Thoracic aorta (tissue), 2 donors: ENCODE measurements at regions not wholly inside any gene's neighbourhood (a gene's known extent, or its start where the extent isn't known, plus 50 kb on each side); places are given as distances from the start of the nearest gene placed in this dataset.
"Not testable (repeated sequence)": the region's sequence is repeated elsewhere in the genome, so short reads cannot be mapped to it uniquely, and the experiment has no call there.

Experiments
- ATAC-seq: fragments of 150-250 bp; one replicate; pipeline ENCODE4 v1.8.0; 2017; ENCODE audit warnings: low read depth; ENCODE audit not compliant: insufficient number of reproducible peaks, low FRiP score
- DNase-seq: peaks from one replicate; pipeline ENCODE4 v3.0.0-alpha.2; 2020; ENCODE audit warnings: low spot score
- H3K27ac ChIP-seq, 2 donors: fragments of 200-600 bp; sonication (generic); 1 replicate in 1 of 2; 2 replicates in 1 of 2; pipeline ENCODE4 v1.5.1; 2016; ENCODE audit warnings: mild to moderate bottlenecking in 2 of 2, moderate library complexity in 2 of 2
- H3K27me3 ChIP-seq: fragments of 200-600 bp; sonication (generic); replicated peaks from 2 replicates; pipeline ENCODE4 v1.6.0; 2016; ENCODE audit warnings: mild to moderate bottlenecking; ENCODE audit not compliant: insufficient read depth
- H3K36me3 ChIP-seq: fragments of 200-600 bp; sonication (generic); one replicate; pipeline ENCODE4 v1.5.1; 2016
- H3K4me1 ChIP-seq, 2 donors: fragments of 200-600 bp; sonication (generic); 1 replicate in 1 of 2; 2 replicates in 1 of 2; pipeline versions ENCODE4 v1.5.1 to v1.6.0; 2016; ENCODE audit warnings: low read depth in 2 of 2, mild to moderate bottlenecking in 1 of 2; ENCODE audit not compliant: control insufficient read depth in 1 of 2
- H3K4me3 ChIP-seq: fragments of 200-600 bp; sonication (generic); 2 replicates; pipeline ENCODE4 v1.5.1; 2016; ENCODE audit warnings: mild to moderate bottlenecking
- H3K9me3 ChIP-seq: fragments of 200-600 bp; sonication (generic); 2 replicates; pipeline ENCODE4 v1.5.1; 2016
- CTCF ChIP-seq: fragments of 200-600 bp; sonication (generic); IDR thresholded peaks from one replicate; pipeline ENCODE4 v1.5.1; 2019; ENCODE audit warnings: antibody characterized with exemption

- Histone ChIP-seq H3K36me3 (no peaks in the 10 kb centered on the region), H3K27me3 (no peaks in the 10 kb centered on the region), H3K9me3 (peaks cover 8% of the 10 kb centered on the region), H3K27ac (no peak overlapping the region), H3K4me1 (no peaks in the 10 kb centered on the region), H3K4me3 (no peak overlapping the region)
- TF ChIP-seq CTCF, result no peak
- ATAC-seq, result no peak
- no peak for DNase-seq
Observed at GRCh38 chr6:19578481-19578880, 258.7 kb upstream of the ID4 start.

- DNase-seq, H3K4me1 ChIP-seq, H3K4me3 ChIP-seq, H3K27me3 ChIP-seq, H3K36me3 ChIP-seq, H3K27ac ChIP-seq, H3K9me3 ChIP-seq, ATAC-seq: not testable (repeated sequence)
Observed at GRCh38 chr6:19584207-19584606, 253.0 kb upstream of the ID4 start.

- Histone ChIP-seq H3K36me3 (no peaks in the 10 kb centered on the region), H3K27ac (no peak overlapping the region), H3K4me1 (no peaks in the 10 kb centered on the region), H3K4me3 (no peak overlapping the region), H3K27me3 (no peaks in the 10 kb centered on the region), H3K9me3 (no peaks in the 10 kb centered on the region)
- ATAC-seq (no peak), DNase-seq (no peak)
- no peak for TF ChIP-seq CTCF
Observed at GRCh38 chr6:19587238-19587942, 249.8 kb upstream of the ID4 start.

- H3K36me3 ChIP-seq, result no peaks in the 10 kb centered on the region
- no peaks in the 10 kb centered on the region for H3K9me3 ChIP-seq
- no peak for TF ChIP-seq CTCF
- ATAC-seq (no peak), DNase-seq (no peak)
- H3K4me3 ChIP-seq, result no peak overlapping the region
- no peaks in the 10 kb centered on the region for H3K4me1 ChIP-seq
- H3K27ac ChIP-seq, result no peak overlapping the region
- H3K27me3 ChIP-seq, result no peaks in the 10 kb centered on the region
Observed at GRCh38 chr6:19590501-19591131, 246.6 kb upstream of the ID4 start.

GRCh38 chr6:19597809-19598320 lies 239.3 kb upstream of the ID4 start:
- no peaks in the 10 kb centered on the region for H3K9me3 ChIP-seq
- no peak for DNase-seq
- no peaks in the 10 kb centered on the region for H3K4me1 ChIP-seq
- no peaks in the 10 kb centered on the region for H3K27me3 ChIP-seq
- H3K36me3 ChIP-seq, result no peaks in the 10 kb centered on the region
- TF ChIP-seq CTCF, result no peak
- no peak overlapping the region for H3K4me3 ChIP-seq
- H3K27ac ChIP-seq, result no peak overlapping the region
- ATAC-seq, result no peak
